ENCODE measurements at regions not wholly inside any gene's neighbourhood (a gene's known extent, or its start where the extent isn't known, plus 50 kb on each side); places are given as distances from the start of the nearest gene placed in this dataset.

DNA sequence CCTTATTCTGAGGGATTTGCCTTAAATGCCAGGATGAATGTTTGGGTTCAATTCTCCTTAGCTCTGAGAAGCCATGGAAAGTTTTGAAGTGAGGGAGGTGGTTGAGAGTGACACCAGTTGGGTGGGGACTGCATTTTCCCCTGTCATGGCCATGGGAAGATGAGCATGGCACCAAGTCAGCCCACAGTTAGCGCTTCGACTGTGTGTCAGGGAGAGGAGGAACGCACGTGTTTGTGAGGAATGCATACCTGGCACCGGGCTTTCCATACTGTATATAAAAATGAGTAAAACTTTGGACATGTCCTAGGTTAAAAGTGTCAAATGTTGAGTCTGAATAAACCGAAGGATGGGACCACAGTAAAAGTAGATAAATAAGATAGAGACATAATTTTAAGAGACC, 187.5 kb upstream of the KL start:
- no peak for DNase-seq
- Histone ChIP-seq H3K4me3 (no peak overlapping the region), H3K9me3 (no peaks in the 10 kb centered on the region), H3K4me1 (no peaks in the 10 kb centered on the region), H3K36me3 (no peaks in the 10 kb centered on the region), H3K9ac (ENCODE audit: low read depth in 2 of 2, low read length in 2 of 2) (no peak overlapping the region), H3K27ac (no peak overlapping the region), H3K27me3 (no peaks in the 10 kb centered on the region)
- TF ChIP-seq, protein P1, sequence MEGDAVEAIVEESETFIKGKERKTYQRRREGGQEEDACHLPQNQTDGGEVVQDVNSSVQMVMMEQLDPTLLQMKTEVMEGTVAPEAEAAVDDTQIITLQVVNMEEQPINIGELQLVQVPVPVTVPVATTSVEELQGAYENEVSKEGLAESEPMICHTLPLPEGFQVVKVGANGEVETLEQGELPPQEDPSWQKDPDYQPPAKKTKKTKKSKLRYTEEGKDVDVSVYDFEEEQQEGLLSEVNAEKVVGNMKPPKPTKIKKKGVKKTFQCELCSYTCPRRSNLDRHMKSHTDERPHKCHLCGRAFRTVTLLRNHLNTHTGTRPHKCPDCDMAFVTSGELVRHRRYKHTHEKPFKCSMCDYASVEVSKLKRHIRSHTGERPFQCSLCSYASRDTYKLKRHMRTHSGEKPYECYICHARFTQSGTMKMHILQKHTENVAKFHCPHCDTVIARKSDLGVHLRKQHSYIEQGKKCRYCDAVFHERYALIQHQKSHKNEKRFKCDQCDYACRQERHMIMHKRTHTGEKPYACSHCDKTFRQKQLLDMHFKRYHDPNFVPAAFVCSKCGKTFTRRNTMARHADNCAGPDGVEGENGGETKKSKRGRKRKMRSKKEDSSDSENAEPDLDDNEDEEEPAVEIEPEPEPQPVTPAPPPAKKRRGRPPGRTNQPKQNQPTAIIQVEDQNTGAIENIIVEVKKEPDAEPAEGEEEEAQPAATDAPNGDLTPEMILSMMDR (IDR thresholded peaks at IDR 0.05), result no peak
- intact Hi-C loops (cut with DNase I), result no loop called here

DNA sequence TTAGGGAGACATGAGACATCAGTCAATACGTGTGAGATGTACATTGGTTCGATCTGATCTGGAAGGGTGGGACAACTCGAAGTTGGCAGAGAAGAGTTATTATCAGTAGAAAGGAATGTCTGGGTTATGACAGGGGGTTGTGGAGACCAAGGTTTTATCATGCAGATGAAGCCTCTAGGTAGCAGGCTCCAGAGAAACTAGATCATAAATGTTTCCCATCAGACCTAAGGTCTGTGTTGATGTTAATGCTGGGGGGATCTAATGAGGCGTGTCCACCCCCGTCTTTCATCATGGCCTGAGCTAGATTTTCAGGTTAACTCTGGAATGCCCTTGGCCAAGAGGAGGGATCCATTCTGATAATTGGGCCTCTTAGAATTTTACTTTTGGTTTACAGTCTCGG, 187.0 kb upstream of the KL start:
- no peaks in the 10 kb centered on the region for H3K9me3 ChIP-seq
- no peak overlapping the region for H3K4me3 ChIP-seq
- no peaks in the 10 kb centered on the region for H3K4me1 ChIP-seq
- H3K9ac ChIP-seq (ENCODE audit: low read depth in 2 of 2, low read length in 2 of 2), result no peak overlapping the region
- no peak for DNase-seq
- TF ChIP-seq, protein P1 (IDR thresholded peaks at IDR 0.05), result no peak
- H3K27ac ChIP-seq, result no peak overlapping the region
- no peaks in the 10 kb centered on the region for H3K27me3 ChIP-seq
- no peaks in the 10 kb centered on the region for H3K36me3 ChIP-seq
- intact Hi-C loops (cut with DNase I), result no loop called here

DNA sequence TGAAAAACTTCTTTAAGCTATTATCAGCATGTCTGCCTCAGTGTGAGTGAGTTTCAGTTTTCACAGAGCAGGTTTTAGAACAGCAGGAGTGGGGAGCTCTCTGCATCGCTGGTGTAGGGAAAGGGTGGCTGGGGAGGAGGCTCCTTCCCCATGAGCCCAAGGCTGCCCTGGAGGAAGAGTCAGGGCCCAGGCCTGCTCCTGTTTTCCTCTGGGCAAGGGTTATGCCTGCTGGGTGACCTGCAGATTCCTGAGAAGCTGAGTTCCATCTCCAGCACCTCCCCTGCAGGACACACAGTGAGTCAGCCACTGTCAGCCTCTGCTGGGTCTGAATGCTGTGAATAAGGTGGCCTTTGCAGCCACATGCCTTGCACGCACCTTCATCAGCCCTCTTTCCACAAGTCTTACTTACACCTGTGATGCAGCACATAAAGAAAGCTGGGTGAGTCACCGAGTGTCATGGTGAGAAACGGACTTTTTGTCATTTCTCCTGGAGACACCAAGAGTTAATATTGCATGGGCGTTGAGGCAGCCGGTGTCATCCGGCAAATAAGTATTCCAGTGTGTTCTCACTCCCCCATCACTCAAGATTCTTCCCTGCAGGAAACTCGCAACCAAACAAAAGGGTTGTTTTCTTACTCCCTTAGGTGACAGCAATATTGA, 186.4 kb upstream of the KL start:
- Histone ChIP-seq H3K27ac (no peak overlapping the region), H3K4me1 (no peaks in the 10 kb centered on the region), H3K9ac (ENCODE audit: low read depth in 2 of 2, low read length in 2 of 2) (no peak overlapping the region), H3K9me3 (no peaks in the 10 kb centered on the region), H3K27me3 (no peaks in the 10 kb centered on the region), H3K4me3 (no peak overlapping the region), H3K36me3 (no peaks in the 10 kb centered on the region)
- intact Hi-C loops (cut with DNase I), result no loop called here
- no peak for DNase-seq
- TF ChIP-seq, protein P1 (IDR thresholded peaks at IDR 0.05), result no peak

DNA sequence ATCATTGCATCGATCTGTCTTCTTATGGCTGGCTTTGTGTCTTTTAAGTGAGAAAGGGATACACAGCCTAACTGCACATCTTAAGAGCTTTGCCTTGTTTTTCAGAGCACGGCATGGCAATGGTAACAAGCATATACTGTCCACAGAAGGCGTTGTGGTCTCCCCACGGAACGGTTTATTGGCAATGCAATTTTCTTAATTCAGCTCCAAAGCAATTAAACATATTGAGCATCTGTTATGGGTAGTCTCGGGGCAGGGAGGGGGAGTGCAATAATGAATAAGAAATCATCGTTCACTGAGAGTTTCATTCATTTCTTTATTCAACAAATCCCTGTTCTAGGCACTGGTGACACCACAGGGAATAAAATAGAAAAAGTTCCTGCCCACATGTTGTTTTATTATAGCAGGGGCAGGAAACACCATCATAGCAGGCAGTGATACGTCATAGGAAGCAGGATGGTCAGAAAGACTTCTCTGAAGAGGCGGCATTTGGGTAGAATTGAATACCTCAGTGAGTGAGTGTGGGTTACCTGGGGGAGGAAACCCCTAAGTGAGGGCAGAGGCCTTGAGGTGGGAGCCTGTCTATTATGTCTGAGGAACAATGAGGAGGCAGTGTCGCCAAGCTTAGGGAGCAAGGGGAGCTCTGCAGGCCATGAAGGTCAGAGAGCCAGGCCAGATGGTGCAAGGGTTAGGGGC, 185.7 kb upstream of the KL start:
- intact Hi-C loops (cut with DNase I), result no loop called here
- H3K9ac ChIP-seq (ENCODE audit: low read depth in 2 of 2, low read length in 2 of 2), result no peak overlapping the region
- no peak overlapping the region for H3K27ac ChIP-seq
- no peaks in the 10 kb centered on the region for H3K9me3 ChIP-seq
- no peaks in the 10 kb centered on the region for H3K27me3 ChIP-seq
- no peaks in the 10 kb centered on the region for H3K4me1 ChIP-seq
- H3K36me3 ChIP-seq, result no peaks in the 10 kb centered on the region
- no peak overlapping the region for H3K4me3 ChIP-seq
- TF ChIP-seq, protein P1 (IDR thresholded peaks at IDR 0.05), result no peak
- no peak for DNase-seq

DNA sequence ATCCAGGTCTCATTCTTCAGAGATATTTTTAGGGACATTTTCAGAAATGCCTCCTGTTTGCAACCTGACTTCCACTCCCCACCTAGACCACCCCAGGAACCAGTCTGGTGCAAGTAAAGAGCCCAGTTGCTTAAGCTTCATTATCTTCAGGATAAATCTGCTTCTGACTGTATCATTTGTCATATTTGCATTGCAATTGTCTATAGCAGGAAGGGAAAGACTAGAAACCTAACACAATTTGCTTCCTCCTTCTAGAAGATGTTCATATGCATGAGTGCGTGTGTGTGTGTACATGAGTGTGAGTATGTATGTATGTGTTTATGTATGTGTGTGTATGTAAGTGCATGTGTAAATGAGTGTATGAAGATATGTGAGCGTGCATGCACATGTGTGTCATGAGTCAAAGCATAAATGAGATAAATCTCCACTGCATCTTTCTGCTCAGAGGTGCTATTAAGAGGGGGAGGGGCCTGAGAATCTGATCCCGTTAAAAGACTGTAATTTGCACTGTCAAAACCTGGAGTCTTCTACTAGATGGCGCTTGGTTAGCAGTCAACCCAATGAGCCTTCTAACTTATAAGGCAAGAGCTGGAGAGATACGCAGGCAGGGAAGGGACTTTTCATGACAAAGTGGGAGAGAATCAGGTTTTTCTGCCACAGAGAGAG, 178.8 kb upstream of the KL start:
- no peaks in the 10 kb centered on the region for H3K9me3 ChIP-seq
- H3K27me3 ChIP-seq, result no peaks in the 10 kb centered on the region
- TF ChIP-seq, protein P1 (IDR thresholded peaks at IDR 0.05), result no peak
- no peak overlapping the region for H3K9ac ChIP-seq (ENCODE audit: low read depth in 2 of 2, low read length in 2 of 2)
- H3K27ac ChIP-seq, result no peak overlapping the region
- DNase-seq, result no peak
- no peaks in the 10 kb centered on the region for H3K4me1 ChIP-seq
- intact Hi-C loops (cut with DNase I), result no loop called here
- no peaks in the 10 kb centered on the region for H3K36me3 ChIP-seq
- no peak overlapping the region for H3K4me3 ChIP-seq

Measured in colonic mucosa (tissue), 4 donors.